C4-2B (cell line): ENCODE measurements at regions not wholly inside any gene's neighbourhood (a gene's known extent, or its start where the extent isn't known, plus 50 kb on each side); places are given as distances from the start of the nearest gene placed in this dataset.

ENCODE experiments used
- H3K27ac ChIP-seq: fragments of 450-650 bp; 2 replicates; pipeline ENCODE4 v1.5.1; 2017
- ZFX ChIP-seq: fragments of 450-650 bp; IDR thresholded peaks from 2 replicates; pipeline ENCODE4 v1.6.1; 2017
- TF ChIP-seq, protein P1 (sequence below): fragments of 450-650 bp; conservative IDR thresholded peaks from 2 replicates; pipeline ENCODE4 v1.5.1; 2017; ENCODE audit warnings: mild to moderate bottlenecking

DNA sequence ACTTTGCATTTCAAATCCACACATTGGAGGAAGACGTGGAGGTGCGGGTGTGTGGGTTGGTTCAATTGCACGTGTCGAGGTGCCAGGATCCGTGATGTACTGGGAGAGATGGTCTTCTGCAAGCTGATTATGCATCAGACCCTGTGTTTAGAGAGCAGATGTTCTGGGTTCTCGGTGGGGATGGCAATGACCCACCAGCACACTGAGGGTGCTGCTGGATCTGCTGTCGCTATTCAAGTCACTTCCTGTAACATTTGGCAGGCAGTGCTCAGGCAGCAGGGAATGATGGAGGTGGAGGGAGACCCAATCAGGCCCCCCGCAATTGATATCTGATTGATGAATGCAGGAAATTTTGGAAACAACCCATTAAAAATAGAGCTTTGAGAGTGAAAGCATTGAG lies 830.1 kb upstream of the POU3F3 start:
- TF ChIP-seq, protein P1, sequence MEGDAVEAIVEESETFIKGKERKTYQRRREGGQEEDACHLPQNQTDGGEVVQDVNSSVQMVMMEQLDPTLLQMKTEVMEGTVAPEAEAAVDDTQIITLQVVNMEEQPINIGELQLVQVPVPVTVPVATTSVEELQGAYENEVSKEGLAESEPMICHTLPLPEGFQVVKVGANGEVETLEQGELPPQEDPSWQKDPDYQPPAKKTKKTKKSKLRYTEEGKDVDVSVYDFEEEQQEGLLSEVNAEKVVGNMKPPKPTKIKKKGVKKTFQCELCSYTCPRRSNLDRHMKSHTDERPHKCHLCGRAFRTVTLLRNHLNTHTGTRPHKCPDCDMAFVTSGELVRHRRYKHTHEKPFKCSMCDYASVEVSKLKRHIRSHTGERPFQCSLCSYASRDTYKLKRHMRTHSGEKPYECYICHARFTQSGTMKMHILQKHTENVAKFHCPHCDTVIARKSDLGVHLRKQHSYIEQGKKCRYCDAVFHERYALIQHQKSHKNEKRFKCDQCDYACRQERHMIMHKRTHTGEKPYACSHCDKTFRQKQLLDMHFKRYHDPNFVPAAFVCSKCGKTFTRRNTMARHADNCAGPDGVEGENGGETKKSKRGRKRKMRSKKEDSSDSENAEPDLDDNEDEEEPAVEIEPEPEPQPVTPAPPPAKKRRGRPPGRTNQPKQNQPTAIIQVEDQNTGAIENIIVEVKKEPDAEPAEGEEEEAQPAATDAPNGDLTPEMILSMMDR, result no peak
- no peak for TF ChIP-seq ZFX
- H3K27ac ChIP-seq, result no peak overlapping the region

DNA sequence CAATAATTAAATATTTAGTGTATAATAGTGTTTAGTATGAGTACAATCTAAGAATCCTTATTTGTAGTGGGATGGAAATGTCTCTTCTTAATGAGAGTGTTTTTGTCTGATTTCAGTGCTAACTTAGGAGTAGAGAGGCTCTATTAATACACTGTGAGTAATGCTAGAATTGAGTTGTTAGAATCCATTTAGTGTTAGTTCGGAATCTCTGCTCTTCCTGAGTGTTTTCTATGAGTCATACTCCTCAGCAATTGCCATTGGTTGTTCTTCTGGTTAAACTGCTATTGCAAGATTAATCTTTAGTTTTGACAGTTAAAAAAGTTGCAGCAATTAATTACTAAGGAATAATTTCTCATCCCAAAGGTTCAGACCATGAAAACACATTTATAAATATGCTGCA lies 828.6 kb upstream of the POU3F3 start:
- no peak for TF ChIP-seq ZFX
- TF ChIP-seq, protein P1, result no peak
- H3K27ac ChIP-seq, result no peak overlapping the region

DNA sequence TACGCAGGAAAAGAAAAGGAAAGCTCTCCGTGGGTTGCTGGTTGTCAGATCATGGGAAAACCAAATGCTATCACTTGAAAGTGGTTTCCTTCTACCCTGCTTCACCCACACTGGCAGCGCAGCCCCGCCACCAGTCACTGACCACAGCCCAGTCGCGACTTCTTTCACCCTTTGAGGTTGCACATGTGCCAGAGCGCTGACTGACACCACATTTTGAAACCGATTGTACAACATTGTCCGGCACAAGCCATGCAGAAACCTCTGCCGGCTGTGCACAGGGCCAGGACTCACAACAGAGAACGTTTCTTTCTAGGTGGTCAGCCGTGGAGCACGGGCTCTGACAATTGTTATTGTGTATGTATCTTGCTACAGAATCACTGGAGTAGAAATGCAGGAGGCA lies 827.2 kb upstream of the POU3F3 start:
- TF ChIP-seq ZFX, result no peak
- TF ChIP-seq, protein P1, result no peak
- no peak overlapping the region for H3K27ac ChIP-seq

DNA sequence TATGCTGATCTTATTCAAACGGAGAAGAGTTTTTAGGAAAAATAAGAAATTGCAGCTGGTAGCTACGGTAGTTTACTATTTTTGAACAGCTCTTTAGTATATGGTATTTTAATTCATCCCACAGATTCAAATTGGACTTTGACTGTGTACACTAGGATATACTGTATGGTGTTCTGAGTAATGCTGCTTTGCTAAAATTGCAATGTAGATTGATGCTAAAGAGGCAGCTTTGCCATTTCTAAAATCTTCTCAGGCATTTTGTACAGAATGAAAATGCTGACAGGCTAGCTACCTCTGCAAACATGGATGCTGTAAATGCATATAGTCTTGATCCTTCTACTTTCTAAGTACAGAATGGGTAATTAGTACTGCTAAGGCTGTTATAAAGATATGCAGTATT lies 826.6 kb upstream of the POU3F3 start:
- H3K27ac ChIP-seq, result no peak overlapping the region
- TF ChIP-seq, protein P1, result no peak
- no peak for TF ChIP-seq ZFX

DNA sequence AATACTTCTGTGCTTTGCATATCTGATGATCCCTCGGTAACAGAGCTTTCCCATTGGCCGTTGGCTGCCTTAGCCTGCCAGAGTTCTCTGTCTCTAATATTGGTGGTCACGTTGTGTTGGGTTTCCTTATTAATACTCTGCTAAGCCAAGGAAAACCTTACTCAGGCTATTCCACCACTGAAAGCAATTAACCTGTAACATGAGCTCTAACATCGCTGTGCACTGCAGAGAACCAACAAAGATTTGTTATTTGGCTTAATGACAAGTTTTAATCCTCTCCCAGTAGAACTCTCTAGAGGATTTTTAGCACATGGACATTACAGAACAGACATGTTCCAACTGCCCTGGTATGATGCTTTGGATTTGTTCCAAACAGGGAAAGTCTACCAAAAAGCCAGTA lies 825.9 kb upstream of the POU3F3 start:
- TF ChIP-seq, protein P1, result no peak
- TF ChIP-seq ZFX, result no peak

DNA sequence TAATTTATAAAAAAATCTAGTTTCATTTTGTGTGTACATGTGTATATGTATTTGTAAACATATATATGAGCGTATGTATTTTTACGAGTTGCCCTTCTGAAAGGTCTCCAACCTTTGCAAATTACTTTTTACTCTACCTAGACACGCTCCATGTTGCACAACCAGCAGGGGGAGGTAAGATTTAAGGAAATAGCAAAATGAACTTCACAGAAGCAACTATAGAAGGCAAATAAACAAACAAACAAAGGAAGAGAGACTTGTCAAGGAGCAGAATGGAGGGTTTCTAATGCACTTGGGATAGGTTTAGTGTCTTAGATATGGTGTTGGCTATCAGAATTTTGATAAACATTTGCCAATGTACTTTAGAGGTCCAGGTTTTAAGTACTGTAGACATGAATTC lies 820.5 kb upstream of the POU3F3 start:
- no peak overlapping the region for H3K27ac ChIP-seq
- TF ChIP-seq, protein P1, result peak; percentile 69
- TF ChIP-seq ZFX, result no peak

More for the DNA sequence above, 825.9 kb upstream of the POU3F3 start:
- no peak overlapping the region for H3K27ac ChIP-seq

DNA sequence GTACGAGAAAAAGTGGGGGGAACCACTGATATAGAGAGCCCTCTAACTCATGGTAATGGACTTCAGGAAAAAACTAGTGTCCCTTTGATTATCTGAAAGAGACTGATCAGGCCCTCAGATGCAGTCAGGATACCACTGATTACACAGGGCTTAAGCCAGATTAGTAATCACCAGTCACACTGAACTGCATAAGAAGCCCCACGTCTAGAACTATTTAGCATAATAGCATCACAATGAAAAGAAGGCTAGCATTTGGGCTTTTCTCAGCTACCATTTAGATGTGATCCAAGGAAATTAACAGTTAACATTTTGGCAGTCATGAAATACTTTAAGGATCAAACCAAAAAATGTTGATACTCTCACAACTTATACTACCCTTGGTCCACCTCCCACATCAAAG lies 813.1 kb upstream of the POU3F3 start:
- TF ChIP-seq, protein P1, result no peak
- no peak for TF ChIP-seq ZFX
- H3K27ac ChIP-seq, result no peak overlapping the region
